Endodermal cell (in vitro differentiated cells): ENCODE measurements at regions not wholly inside any gene's neighbourhood (a gene's known extent, or its start where the extent isn't known, plus 50 kb on each side); places are given as distances from the start of the nearest gene placed in this dataset.

Experiments
- DNase-seq: peaks from one replicate; pipeline ENCODE4 v3.0.0-alpha.2; 2017
- H3K27ac ChIP-seq: 2 replicates; pipeline ENCODE4 v1.5.1; 2013; ENCODE audit warnings: mild to moderate bottlenecking, low read depth, low read length, moderate library complexity
- H3K27me3 ChIP-seq: 2 replicates; pipeline ENCODE4 v1.6.1; 2013; ENCODE audit warnings: mild to moderate bottlenecking, low read length, moderate library complexity; ENCODE audit not compliant: insufficient read depth, control insufficient read depth, poor library complexity, severe bottlenecking
- H3K36me3 ChIP-seq: 2 replicates; pipeline ENCODE4 v1.7.0; 2013; ENCODE audit warnings: mild to moderate bottlenecking, low read length, moderate library complexity; ENCODE audit not compliant: control insufficient read depth, insufficient read depth
- H3K4me1 ChIP-seq: one replicate; pipeline ENCODE4 v1.7.0; 2013; ENCODE audit warnings: low read length; ENCODE audit not compliant: control insufficient read depth, insufficient read depth
- H3K4me3 ChIP-seq: 2 replicates; pipeline ENCODE4 v1.5.1; 2013; ENCODE audit warnings: mild to moderate bottlenecking, low read length, moderate library complexity
- H3K9ac ChIP-seq: 2 replicates; pipeline ENCODE4 v1.6.1; 2013; ENCODE audit warnings: mild to moderate bottlenecking, low read length, moderate library complexity; ENCODE audit not compliant: poor library complexity, severe bottlenecking; ENCODE audit errors: extremely low read depth
- H3K9me3 ChIP-seq: 2 replicates; pipeline ENCODE4 v1.6.1; 2013; ENCODE audit warnings: mild to moderate bottlenecking, low read length, moderate library complexity; ENCODE audit not compliant: control insufficient read depth
- H3K27ac Mint-ChIP-seq: 2 replicates; pipeline ENCODE4 v1.8.0; 2020; ENCODE audit warnings: mixed read lengths
- H3K27me3 Mint-ChIP-seq: 2 replicates; pipeline ENCODE4 v1.8.0; 2021; ENCODE audit warnings: mild to moderate bottlenecking, mixed read lengths; ENCODE audit not compliant: insufficient read depth
- H3K36me3 Mint-ChIP-seq: 2 replicates; pipeline ENCODE4 v1.8.0; 2020; ENCODE audit warnings: low read depth, mixed read lengths
- H3K4me1 Mint-ChIP-seq: 2 replicates; pipeline ENCODE4 v1.8.0; 2020; ENCODE audit warnings: mixed read lengths
- H3K4me3 Mint-ChIP-seq: 2 replicates; pipeline ENCODE4 v1.8.0; 2020; ENCODE audit warnings: mild to moderate bottlenecking, moderate library complexity, mixed read lengths
- H3K9me3 Mint-ChIP-seq: 2 replicates; pipeline ENCODE4 v1.8.0; 2020; ENCODE audit warnings: mild to moderate bottlenecking, mixed read lengths
- CTCF ChIP-seq: fragments of 200-600 bp; sonication (generic); conservative IDR thresholded peaks from 2 replicates; pipeline ENCODE4 v1.5.0; 2021; ENCODE audit warnings: antibody characterized with exemption, mild to moderate bottlenecking
- WGBS, 2 experiments: methylation state at CpG; one replicate each; pipeline versions ENCODE4 v1.1.5 to v1.1.7; 2013; ENCODE audit warnings: missing lambda C conversion rate in 2 of 2, mixed read lengths in 1 of 2; ENCODE audit not compliant: insufficient coverage in 1 of 2, insufficient read length in 1 of 2; 5-methylcytosine and 5-hydroxymethylcytosine counted together

DNA sequence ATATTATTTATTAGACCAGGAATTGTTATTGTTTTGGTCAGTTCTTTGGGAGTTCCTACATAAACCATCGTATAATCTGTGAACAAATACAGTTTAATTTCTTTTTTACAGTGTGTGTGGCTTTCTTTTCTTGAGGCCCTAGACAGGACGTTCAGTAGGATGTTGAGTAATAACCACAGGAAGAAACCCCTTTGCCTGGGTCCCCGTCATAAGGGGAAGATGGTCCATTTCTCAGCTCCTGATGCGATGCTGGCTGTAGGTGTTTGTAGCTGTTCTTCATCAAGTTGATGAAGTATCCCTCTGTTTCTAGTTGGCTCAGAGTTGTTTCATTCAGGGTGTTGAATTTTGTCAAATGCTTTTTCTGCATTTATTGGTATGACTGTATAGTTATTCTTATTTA lies 219.7 kb upstream of the ADARB2 start:
- Histone ChIP-seq H3K27ac (no peak overlapping the region), H3K9me3 (no peaks in the 10 kb centered on the region), H3K36me3 (no peaks in the 10 kb centered on the region), H3K4me1 (no peaks in the 10 kb centered on the region), H3K9ac (no peak overlapping the region), H3K4me3 (no peak overlapping the region), H3K27me3 (no peaks in the 10 kb centered on the region)
- Mint-ChIP-seq H3K27me3 (no peaks in the 10 kb centered on the region), H3K4me1 (no peaks in the 10 kb centered on the region), H3K36me3 (no peaks in the 10 kb centered on the region), H3K9me3 (no peaks in the 10 kb centered on the region), H3K4me3 (no peak overlapping the region), H3K27ac (no peak overlapping the region)
- DNase-seq: no peak
- 93 to 97% methylated on average over 2 to 4 of the region's 4 CpGs for WGBS, 2 experiments
- no peak for TF ChIP-seq CTCF

DNA sequence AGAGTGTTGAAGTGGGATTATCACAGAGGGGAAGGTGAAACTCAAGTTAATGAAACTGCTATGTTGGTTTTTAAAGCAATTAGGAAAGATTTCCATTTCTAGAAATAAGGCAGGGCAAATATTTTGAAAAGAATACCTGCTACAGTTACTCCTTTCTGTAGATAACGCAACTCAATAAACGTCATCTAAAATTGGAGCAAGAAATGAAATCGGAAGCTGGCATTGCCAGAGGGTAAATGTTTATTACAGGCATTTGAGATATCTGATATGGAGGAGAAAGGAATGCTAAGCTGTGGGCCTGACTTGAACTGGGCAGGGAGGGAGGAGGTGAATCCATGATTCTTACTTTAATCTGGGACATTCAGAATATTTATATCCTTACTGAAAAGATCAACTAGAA lies 217.0 kb upstream of the ADARB2 start:
- no peak for DNase-seq
- 85 to 91% methylated on average over 3 of the region's 3 CpGs for WGBS, 2 experiments
- TF ChIP-seq CTCF: no peak

DNA sequence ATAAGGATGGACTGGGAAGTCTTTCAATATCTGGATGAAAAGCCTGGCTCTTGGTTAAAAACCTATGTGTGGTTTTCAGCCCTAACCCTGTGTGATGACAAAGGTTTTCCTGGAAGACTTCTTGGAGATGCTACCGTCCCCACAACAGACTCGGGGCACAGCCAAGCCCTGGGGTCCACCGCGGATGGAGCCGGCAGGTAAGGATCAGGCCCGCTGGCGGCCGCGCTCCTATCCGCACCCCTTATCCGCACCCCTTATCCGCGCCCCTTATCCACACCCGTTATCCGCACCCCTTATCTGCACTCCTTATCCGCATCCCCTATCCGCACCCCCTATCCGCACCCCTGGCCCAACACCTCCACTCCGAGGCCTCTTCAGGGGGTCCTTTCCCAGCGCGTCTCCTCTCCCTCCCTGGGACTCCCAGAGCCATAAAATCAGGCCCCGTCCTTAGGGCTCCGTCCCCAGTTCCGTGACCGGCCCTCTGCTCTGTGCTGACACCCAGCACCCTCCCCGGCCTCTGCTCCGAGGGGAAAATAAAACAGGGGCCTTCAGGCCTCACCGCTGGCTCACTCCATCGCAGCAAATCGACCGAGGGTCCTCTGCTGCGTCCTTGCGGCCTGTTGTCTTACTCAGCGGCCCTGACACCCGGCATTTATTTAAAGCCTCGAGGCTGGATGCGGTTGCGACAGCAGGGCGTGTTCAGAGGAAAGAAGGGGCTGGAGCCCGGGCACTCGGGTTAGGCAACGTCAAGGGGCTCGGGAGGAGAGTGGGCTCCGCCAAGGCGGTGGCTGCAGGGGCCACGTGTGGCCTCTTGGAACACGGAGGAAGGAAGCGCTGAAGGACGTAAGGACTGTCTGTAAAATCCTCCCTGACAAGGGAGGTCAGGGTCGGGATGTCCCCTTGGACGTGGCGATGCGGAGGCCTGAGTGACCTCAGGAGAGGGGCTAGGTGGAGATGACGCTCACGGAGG lies 215.1 kb upstream of the ADARB2 start:
- no peaks in the 10 kb centered on the region for H3K4me1 Mint-ChIP-seq

More for the DNA sequence above, 217.0 kb upstream of the ADARB2 start:
- Histone ChIP-seq H3K36me3 (no peaks in the 10 kb centered on the region), H3K9ac (no peak overlapping the region), H3K27ac (no peak overlapping the region), H3K27me3 (no peaks in the 10 kb centered on the region), H3K9me3 (no peaks in the 10 kb centered on the region), H3K4me1 (no peaks in the 10 kb centered on the region), H3K4me3 (no peak overlapping the region)
- no peak overlapping the region for H3K4me3 Mint-ChIP-seq
- no peaks in the 10 kb centered on the region for H3K9me3 Mint-ChIP-seq
- no peaks in the 10 kb centered on the region for H3K36me3 Mint-ChIP-seq
- H3K27ac Mint-ChIP-seq: no peak overlapping the region
- H3K27me3 Mint-ChIP-seq: no peaks in the 10 kb centered on the region
- H3K4me1 Mint-ChIP-seq: no peaks in the 10 kb centered on the region

More for the DNA sequence above, 215.1 kb upstream of the ADARB2 start:
- H3K36me3 ChIP-seq: no peaks in the 10 kb centered on the region
- H3K27ac Mint-ChIP-seq: no peak overlapping the region
- no peak overlapping the region for H3K4me3 ChIP-seq
- no peak for TF ChIP-seq CTCF
- no peaks in the 10 kb centered on the region for H3K9me3 ChIP-seq
- no peaks in the 10 kb centered on the region for H3K36me3 Mint-ChIP-seq
- no peaks in the 10 kb centered on the region for H3K9me3 Mint-ChIP-seq
- 92 to 93% methylated on average over 39 to 55 of the region's 55 CpGs for WGBS, 2 experiments
- H3K9ac ChIP-seq: no peak overlapping the region
- H3K27ac ChIP-seq: no peak overlapping the region
- H3K27me3 ChIP-seq: no peaks in the 10 kb centered on the region
- no peaks in the 10 kb centered on the region for H3K4me1 ChIP-seq
- H3K27me3 Mint-ChIP-seq: no peaks in the 10 kb centered on the region
- no peak overlapping the region for H3K4me3 Mint-ChIP-seq
- no peak for DNase-seq
